ENCODE measurements at regions not wholly inside any gene's neighbourhood (a gene's known extent, or its start where the extent isn't known, plus 50 kb on each side); places are given as distances from the start of the nearest gene placed in this dataset.
"Not testable (repeated sequence)": the region's sequence is repeated elsewhere in the genome, so short reads cannot be mapped to it uniquely, and the experiment has no call there.

DNA sequence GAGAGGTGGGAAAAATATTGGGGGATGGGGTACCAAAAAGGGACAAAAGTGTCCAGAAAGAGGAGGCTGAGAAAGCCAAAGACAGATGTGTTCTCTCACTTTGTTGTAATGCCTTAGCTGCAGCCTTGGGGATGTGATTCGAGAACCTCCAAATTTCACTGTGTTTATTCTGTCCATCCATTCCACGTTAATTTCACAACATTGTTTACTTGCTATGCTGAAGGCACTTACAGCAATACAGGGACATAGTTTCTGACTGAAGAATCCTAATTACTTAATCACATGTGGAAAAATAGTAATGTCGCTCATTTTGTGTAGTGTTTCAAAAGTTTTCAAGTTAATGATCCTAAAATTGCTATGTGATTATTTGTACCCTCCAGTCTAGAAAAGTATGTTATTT lies 146.2 kb upstream of the SLC38A2 start:
- H3K27ac ChIP-seq: no peak overlapping the region
- no peak for TF ChIP-seq ZFX (IDR thresholded peaks at IDR 0.05)
- TF ChIP-seq, protein P1, sequence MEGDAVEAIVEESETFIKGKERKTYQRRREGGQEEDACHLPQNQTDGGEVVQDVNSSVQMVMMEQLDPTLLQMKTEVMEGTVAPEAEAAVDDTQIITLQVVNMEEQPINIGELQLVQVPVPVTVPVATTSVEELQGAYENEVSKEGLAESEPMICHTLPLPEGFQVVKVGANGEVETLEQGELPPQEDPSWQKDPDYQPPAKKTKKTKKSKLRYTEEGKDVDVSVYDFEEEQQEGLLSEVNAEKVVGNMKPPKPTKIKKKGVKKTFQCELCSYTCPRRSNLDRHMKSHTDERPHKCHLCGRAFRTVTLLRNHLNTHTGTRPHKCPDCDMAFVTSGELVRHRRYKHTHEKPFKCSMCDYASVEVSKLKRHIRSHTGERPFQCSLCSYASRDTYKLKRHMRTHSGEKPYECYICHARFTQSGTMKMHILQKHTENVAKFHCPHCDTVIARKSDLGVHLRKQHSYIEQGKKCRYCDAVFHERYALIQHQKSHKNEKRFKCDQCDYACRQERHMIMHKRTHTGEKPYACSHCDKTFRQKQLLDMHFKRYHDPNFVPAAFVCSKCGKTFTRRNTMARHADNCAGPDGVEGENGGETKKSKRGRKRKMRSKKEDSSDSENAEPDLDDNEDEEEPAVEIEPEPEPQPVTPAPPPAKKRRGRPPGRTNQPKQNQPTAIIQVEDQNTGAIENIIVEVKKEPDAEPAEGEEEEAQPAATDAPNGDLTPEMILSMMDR (conservative IDR thresholded peaks at IDR 0.05): no peak

DNA sequence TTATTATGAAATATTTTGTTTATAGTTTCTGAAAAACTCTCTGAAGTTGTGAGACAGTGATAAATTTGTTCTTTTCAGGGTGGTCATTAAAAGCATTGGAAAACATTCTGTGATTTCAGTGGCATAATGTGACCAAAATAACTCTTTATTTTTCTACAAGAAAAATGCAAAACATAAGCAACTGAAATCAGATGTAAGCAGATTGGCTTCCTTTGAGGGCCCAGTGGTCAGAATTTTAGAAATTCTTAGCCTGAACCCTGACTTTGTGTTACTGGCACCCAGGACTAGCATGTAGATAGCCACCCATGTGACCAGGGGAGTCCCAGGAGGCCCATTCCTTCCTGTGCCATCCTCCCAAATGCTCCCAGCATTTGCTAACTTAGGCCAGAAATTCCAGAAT lies 145.6 kb upstream of the SLC38A2 start:
- no peak for TF ChIP-seq ZFX (IDR thresholded peaks at IDR 0.05)
- TF ChIP-seq, protein P1 (conservative IDR thresholded peaks at IDR 0.05): no peak
- no peak overlapping the region for H3K27ac ChIP-seq

DNA sequence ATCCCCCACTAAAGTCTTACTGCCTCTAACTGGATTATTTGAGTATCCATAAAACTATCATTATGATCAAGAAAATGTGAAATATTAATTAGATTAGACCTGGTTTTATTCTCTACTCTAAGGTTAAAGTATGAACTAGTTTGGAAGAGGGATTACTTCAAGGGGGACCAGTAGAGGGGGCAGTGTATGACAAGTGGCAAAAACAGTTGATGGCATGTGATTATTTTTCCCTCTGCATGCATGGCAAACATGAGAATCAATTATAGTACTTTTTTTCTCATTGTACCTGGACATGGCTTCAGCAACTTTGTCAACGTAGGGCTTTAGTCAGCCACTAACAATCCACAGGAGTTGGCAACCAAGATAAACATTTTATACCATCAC lies 145.0 kb upstream of the SLC38A2 start:
- TF ChIP-seq, protein P1 (conservative IDR thresholded peaks at IDR 0.05): peak; percentile 5
- no peak for TF ChIP-seq ZFX (IDR thresholded peaks at IDR 0.05)
- H3K27ac ChIP-seq: no peak overlapping the region

DNA sequence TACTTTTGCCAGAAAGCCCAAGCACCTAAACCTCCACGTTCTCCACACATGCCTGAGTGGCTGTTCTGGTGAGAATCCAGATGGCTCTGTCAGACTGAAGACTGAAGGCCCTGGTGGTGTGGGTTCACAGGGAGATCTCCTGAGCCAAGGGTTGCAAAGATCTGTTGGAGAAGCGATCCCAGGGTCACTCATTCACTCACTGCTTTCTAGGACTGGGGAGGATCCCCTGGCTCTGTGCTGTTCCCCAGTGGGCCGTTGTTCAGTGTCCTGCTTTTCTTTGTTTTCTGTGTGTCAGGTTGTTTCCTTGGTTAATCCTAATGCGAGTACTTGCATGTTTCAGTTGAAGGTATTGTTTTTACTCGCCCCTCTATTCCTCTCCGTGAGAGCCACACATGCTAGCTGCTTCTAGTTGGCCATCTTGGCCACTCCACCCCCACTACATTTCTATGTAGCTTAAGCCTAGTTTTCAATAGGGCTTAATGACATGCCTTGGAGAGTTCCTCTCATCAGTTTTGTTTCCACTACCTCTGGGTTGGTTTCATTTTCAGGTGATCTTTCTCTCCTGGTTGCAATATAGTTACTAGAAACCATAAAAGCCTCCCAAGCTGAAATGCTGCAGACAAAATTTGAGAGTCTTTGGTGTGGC lies 144.5 kb upstream of the SLC38A2 start:
- H3K27ac ChIP-seq: no peak overlapping the region
- TF ChIP-seq ZFX (IDR thresholded peaks at IDR 0.05): no peak

DNA sequence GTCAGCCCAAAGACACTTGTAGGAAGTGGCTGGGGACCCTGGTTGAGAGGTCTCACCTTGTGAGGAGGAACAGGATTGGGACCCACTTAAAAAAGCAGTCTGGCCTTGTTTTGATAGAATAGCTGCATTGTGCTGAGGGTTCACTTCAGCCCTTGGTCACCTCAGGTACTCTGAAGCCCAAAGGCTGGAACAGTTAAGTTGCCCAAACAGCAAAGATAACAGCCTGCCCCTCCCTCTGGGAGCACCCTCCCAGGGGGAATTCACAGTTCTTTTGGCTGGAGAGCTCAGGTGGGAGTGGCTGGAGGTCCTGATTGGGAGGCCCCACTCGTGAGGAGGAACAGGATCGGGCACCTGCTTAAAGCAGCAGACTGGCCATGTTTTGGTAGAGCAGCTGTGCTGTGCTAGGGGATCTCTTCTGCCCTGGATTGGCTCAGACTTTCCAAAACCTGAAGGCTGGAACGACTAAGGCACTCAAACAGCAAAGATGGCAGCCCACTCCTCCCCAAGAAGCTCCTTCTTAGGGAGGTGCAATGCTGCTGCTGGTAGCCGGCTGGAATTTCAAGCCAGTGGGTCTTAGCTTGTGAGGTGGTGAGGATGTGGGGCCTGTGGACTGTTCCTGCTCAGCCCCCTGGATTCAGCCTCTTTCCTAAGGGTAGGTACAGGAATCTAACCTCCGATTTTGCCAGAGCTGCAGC lies 143.8 kb upstream of the SLC38A2 start:
- no peak overlapping the region for H3K27ac ChIP-seq
- TF ChIP-seq, protein P1 (conservative IDR thresholded peaks at IDR 0.05): no peak
- TF ChIP-seq ZFX (IDR thresholded peaks at IDR 0.05): no peak

DNA sequence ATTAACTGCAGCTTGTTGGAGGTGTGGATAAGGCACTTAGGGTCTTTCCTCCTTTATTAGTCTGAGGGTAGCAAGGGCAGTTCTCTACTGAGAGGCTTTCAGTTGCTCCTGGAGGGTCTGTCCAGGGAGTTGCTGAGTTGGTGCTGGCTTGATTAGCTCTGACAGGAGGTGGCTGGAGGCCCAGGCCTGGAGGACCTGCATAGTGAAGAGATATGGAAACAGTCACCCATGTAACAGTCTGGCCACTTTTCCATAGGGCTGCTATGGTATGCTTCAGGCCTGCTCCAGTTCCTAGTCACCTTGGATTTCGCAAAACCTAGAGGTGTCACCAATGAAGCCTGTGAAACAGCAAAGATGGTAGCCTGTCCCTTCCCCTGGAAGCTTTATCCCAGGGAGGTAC lies 143.3 kb upstream of the SLC38A2 start:
- no peak for TF ChIP-seq ZFX (IDR thresholded peaks at IDR 0.05)
- TF ChIP-seq, protein P1 (conservative IDR thresholded peaks at IDR 0.05): no peak
- no peak overlapping the region for H3K27ac ChIP-seq

DNA sequence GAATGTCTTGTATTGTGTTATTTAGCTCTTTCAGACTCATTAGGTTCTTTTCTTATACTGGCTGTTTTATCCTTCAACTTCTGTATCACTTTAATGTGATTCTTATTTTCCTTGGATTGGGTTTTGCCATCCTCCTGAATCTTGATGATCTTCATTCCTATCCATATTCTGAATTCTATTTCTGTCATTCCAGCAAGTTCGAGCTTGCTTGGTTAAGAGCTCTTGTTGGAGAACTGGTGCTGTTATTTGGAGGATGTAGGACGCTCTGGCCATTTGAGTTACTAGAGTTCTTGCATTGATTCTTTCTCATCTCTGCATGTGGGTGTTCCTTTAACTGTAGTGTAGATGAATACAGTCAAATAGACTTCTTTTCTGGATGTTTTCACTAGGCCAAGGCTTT lies 142.3 kb upstream of the SLC38A2 start:
- TF ChIP-seq ZFX (IDR thresholded peaks at IDR 0.05): no peak
- TF ChIP-seq, protein P1 (conservative IDR thresholded peaks at IDR 0.05): no peak
- H3K27ac ChIP-seq: no peak overlapping the region

DNA sequence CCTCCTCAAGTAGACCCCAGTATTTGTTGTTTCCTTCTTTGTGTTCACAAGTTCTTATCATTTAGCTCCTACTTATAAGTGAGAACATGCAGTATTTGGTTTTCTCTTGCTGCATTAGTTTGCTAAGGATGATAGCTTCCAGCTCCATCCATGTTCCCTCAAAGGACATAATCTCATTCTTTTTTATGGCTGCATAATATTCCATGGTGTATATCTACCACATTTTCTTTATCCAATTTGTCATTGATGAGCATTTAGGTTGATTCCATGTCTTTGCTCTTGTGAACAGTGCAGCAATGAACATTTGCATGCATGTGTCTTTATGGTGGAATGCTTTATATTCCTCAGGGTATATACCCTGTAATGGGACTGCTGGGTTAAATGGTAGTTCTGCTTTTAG lies 137.7 kb upstream of the SLC38A2 start:
- H3K27ac ChIP-seq: not testable (repeated sequence)

All from C4-2B (cell line).